LNCaP clone FGC (cell line): ENCODE measurements at regions not wholly inside any gene's neighbourhood (a gene's known extent, or its start where the extent isn't known, plus 50 kb on each side); places are given as distances from the start of the nearest gene placed in this dataset.

Experiments
- DNase-seq: peaks from one replicate; pipeline ENCODE4 v3.0.0-alpha.2; 2011; ENCODE audit warnings: low read depth
- H3K4me3 ChIP-seq: 2 replicates; pipeline ENCODE4 v1.5.1; 2011; ENCODE audit warnings: mild to moderate bottlenecking, low read depth, low read length, control low read depth
- CTCF ChIP-seq: IDR thresholded peaks from 2 replicates; pipeline ENCODE4 v1.5.1; 2012; ENCODE audit warnings: mild to moderate bottlenecking; ENCODE audit not compliant: control insufficient read depth, insufficient read depth; ENCODE audit errors: extremely low read depth

GRCh38 chr4:176539091-176539784, 219.5 kb downstream of the SPCS3 start:
- H3K4me3 ChIP-seq: no peak overlapping the region
- no peak for TF ChIP-seq CTCF
- DNase-seq: no peak

- no peak for DNase-seq
- TF ChIP-seq CTCF: no peak
- H3K4me3 ChIP-seq: no peak overlapping the region
Measured at GRCh38 chr4:176539785-176540175, 220.0 kb downstream of the SPCS3 start.

GRCh38 chr4:176540814-176541213, 221.0 kb downstream of the SPCS3 start:
- no peak for DNase-seq
- TF ChIP-seq CTCF: no peak
- H3K4me3 ChIP-seq: no peak overlapping the region

GRCh38 chr4:176545872-176546271, 226.1 kb downstream of the SPCS3 start:
- H3K4me3 ChIP-seq: no peak overlapping the region
- TF ChIP-seq CTCF: no peak
- DNase-seq: no peak

GRCh38 chr4:176546975-176547374, 227.2 kb downstream of the SPCS3 start:
- DNase-seq: no peak
- no peak for TF ChIP-seq CTCF
- H3K4me3 ChIP-seq: no peak overlapping the region

- DNase-seq: no peak
- TF ChIP-seq CTCF: no peak
- no peak overlapping the region for H3K4me3 ChIP-seq
Measured at GRCh38 chr4:176548571-176548970, 228.8 kb downstream of the SPCS3 start.
